Thoracic aorta (tissue), 2 donors: ENCODE measurements at regions not wholly inside any gene's neighbourhood (a gene's known extent, or its start where the extent isn't known, plus 50 kb on each side); places are given as distances from the start of the nearest gene placed in this dataset.

Experiments used
- ATAC-seq: fragments of 150-250 bp; one replicate; pipeline ENCODE4 v1.8.0; 2017; ENCODE audit warnings: low read depth; ENCODE audit not compliant: insufficient number of reproducible peaks, low FRiP score
- DNase-seq: peaks from one replicate; pipeline ENCODE4 v3.0.0-alpha.2; 2020; ENCODE audit warnings: low spot score
- H3K27ac ChIP-seq, 2 donors: fragments of 200-600 bp; sonication (generic); 1 replicate in 1 of 2; 2 replicates in 1 of 2; pipeline ENCODE4 v1.5.1; 2016; ENCODE audit warnings: mild to moderate bottlenecking in 2 of 2, moderate library complexity in 2 of 2
- H3K27me3 ChIP-seq: fragments of 200-600 bp; sonication (generic); replicated peaks from 2 replicates; pipeline ENCODE4 v1.6.0; 2016; ENCODE audit warnings: mild to moderate bottlenecking; ENCODE audit not compliant: insufficient read depth
- H3K36me3 ChIP-seq: fragments of 200-600 bp; sonication (generic); one replicate; pipeline ENCODE4 v1.5.1; 2016
- H3K4me1 ChIP-seq, 2 donors: fragments of 200-600 bp; sonication (generic); 1 replicate in 1 of 2; 2 replicates in 1 of 2; pipeline versions ENCODE4 v1.5.1 to v1.6.0; 2016; ENCODE audit warnings: low read depth in 2 of 2, mild to moderate bottlenecking in 1 of 2; ENCODE audit not compliant: control insufficient read depth in 1 of 2
- H3K4me3 ChIP-seq: fragments of 200-600 bp; sonication (generic); 2 replicates; pipeline ENCODE4 v1.5.1; 2016; ENCODE audit warnings: mild to moderate bottlenecking
- H3K9me3 ChIP-seq: fragments of 200-600 bp; sonication (generic); 2 replicates; pipeline ENCODE4 v1.5.1; 2016
- TF ChIP-seq, protein P1 (sequence below): fragments of 200-600 bp; sonication (generic); IDR thresholded peaks from one replicate; pipeline ENCODE4 v1.5.1; 2019; ENCODE audit warnings: antibody characterized with exemption

DNA sequence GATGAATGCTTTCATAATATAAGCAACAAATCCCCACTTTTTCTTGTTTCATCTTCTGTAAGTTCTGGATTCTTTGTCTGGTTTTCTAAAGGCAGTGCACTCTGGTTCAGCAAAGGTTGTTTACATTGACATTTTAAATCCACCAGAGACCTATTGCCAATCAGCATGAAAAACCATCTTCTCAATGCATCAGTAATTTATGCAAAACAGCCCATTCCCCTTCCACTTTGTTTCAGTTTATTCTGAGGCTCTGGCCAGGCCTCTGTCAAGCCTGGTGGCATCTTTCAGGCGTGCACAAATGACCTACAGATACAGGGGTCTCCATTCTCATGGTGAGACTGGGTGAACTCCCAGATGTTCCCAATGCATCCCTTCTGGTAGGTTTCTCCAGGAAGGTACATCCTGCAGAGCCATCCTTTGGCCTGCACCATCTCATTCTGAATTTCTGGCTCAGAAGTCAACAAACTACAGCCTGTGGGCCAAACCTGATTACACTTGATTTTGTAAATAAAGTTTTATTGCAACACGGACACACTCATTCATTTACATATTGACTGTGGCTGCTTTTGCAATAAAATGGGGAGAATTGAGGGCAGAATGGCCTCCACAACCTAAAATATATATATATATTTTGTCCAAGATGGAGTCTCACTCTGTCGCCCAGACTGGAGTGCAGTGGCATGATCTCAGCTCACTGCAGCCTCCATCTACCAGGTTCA, 405.4 kb downstream of the PREX1 start:
- Histone ChIP-seq H3K36me3 (no peaks in the 10 kb centered on the region), H3K27ac (no peak overlapping the region), H3K4me3 (no peak overlapping the region), H3K4me1 (no peaks in the 10 kb centered on the region), H3K9me3 (no peaks in the 10 kb centered on the region), H3K27me3 (no peaks in the 10 kb centered on the region)
- DNase-seq (no peak), ATAC-seq (no peak)
- TF ChIP-seq, protein P1, sequence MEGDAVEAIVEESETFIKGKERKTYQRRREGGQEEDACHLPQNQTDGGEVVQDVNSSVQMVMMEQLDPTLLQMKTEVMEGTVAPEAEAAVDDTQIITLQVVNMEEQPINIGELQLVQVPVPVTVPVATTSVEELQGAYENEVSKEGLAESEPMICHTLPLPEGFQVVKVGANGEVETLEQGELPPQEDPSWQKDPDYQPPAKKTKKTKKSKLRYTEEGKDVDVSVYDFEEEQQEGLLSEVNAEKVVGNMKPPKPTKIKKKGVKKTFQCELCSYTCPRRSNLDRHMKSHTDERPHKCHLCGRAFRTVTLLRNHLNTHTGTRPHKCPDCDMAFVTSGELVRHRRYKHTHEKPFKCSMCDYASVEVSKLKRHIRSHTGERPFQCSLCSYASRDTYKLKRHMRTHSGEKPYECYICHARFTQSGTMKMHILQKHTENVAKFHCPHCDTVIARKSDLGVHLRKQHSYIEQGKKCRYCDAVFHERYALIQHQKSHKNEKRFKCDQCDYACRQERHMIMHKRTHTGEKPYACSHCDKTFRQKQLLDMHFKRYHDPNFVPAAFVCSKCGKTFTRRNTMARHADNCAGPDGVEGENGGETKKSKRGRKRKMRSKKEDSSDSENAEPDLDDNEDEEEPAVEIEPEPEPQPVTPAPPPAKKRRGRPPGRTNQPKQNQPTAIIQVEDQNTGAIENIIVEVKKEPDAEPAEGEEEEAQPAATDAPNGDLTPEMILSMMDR: no peak

DNA sequence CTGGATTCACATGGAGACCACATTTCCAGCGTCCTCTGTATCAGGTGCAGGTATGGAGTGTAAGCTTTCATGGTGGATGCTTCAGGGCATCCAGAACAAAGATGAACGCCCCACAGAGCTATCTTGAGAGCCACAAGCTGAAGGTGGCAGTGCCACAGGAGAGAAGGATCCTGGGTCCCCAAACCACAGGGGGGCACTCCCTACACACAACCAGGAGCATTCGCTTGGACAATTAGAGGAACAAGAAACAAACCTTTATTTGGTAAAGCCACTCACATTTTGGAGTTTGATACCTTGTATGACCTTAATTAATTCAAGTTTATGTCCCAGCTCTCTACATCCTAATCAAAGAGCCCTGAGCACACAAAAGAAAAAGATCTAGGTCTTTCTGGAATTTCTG, 406.3 kb downstream of the PREX1 start:
- Histone ChIP-seq H3K4me1 (no peaks in the 10 kb centered on the region), H3K27ac (no peak overlapping the region), H3K9me3 (no peaks in the 10 kb centered on the region), H3K36me3 (no peaks in the 10 kb centered on the region), H3K27me3 (no peaks in the 10 kb centered on the region), H3K4me3 (no peak overlapping the region)
- TF ChIP-seq, protein P1: no peak
- DNase-seq: no peak
- ATAC-seq: no peak

DNA sequence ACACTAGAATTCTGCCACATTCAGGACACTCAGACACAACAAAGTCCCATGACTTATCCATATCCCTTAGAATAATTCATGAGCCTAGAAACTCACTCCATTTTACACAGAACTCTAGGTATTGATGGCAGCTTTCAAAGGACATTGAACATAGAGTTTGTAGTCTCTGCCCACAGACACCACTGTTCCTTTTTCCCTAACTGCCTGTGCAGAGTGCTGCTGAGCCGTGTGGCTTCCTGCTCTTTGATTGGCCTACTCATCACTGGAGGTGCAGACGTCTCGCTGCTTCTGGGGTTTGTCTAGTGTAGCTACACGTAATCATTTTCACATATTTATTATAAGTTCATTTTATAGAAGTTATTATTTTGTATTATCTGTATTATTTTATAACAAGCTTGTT, 407.6 kb downstream of the PREX1 start:
- Histone ChIP-seq H3K4me1 (no peaks in the 10 kb centered on the region), H3K27ac (no peak overlapping the region), H3K4me3 (no peak overlapping the region), H3K27me3 (no peaks in the 10 kb centered on the region), H3K36me3 (no peaks in the 10 kb centered on the region), H3K9me3 (no peaks in the 10 kb centered on the region)
- no peak for DNase-seq
- TF ChIP-seq, protein P1: no peak
- ATAC-seq: no peak

DNA sequence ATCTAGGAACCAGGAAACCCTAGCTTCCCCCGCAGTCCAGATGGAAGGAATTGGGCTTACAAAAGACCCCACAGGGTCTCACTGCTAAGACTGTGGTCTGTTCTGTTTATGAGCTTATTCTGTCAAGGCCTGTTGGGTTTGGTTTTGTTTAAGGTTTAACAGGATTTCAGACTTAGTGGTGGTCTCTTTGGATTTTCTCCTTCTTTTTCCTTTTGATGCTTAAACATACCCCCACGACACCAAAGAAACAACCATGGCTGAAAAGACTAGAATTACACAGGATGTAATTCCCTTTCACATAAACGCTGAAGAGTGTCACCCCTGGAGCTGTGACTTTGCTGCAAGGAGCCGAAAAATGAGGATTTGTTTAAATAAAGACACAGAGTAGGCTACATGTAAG, 408.6 kb downstream of the PREX1 start:
- Histone ChIP-seq H3K9me3 (no peaks in the 10 kb centered on the region), H3K27me3 (no peaks in the 10 kb centered on the region), H3K36me3 (no peaks in the 10 kb centered on the region), H3K4me3 (no peak overlapping the region), H3K27ac (no peak overlapping the region), H3K4me1 (no peaks in the 10 kb centered on the region)
- no peak for ATAC-seq
- TF ChIP-seq, protein P1: no peak
- DNase-seq: no peak

DNA sequence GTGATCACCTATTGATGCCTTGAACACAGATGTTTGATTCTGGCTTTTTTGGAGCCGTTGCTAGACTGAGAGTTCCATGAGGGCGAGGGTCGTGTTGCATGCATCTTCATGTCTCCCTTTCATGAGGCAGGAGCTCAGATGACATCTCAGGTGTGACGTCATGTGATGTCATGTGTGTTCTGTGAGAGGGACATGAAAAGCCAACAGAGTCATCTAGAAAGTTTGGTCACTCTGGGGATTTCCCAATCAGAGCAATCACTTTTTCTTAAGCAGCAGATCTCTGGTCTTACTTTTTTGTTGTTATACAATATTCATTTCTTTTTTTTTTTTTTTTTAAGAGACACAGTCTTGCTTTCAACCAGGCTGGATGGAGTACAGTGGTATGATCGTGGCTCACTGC, 411.8 kb downstream of the PREX1 start:
- no peaks in the 10 kb centered on the region for H3K27me3 ChIP-seq
- H3K4me3 ChIP-seq: no peak overlapping the region
- no peak for DNase-seq
- TF ChIP-seq, protein P1: no peak
- no peaks in the 10 kb centered on the region for H3K4me1 ChIP-seq
- H3K27ac ChIP-seq: no peak overlapping the region
- H3K9me3 ChIP-seq: no peaks in the 10 kb centered on the region
- no peak for ATAC-seq
- H3K36me3 ChIP-seq: no peaks in the 10 kb centered on the region
